T-helper 1 cell treated with Interleukin-12 subunit alpha and Interleukin-12 subunit beta and Interleukin-4 antibody, amounts not matched to agents 30 μg/mL and 1 μg/mL, for 36 hours (primary cell): ENCODE measurements at regions not wholly inside any gene's neighbourhood (a gene's known extent, or its start where the extent isn't known, plus 50 kb on each side); places are given as distances from the start of the nearest gene placed in this dataset.

Source experiments
- H3K27ac Mint-ChIP-seq: one replicate; pipeline ENCODE4 v1.8.0; 2021; ENCODE audit warnings: mild to moderate bottlenecking, mixed read lengths
- H3K27me3 Mint-ChIP-seq: one replicate; pipeline ENCODE4 v1.8.0; 2021; ENCODE audit warnings: low read depth, mixed read lengths
- H3K36me3 Mint-ChIP-seq: one replicate; pipeline ENCODE4 v1.8.0; 2021; ENCODE audit warnings: low read depth, mixed read lengths
- H3K4me1 Mint-ChIP-seq: one replicate; pipeline ENCODE4 v1.8.0; 2021; ENCODE audit warnings: low read depth, mixed read lengths
- H3K4me3 Mint-ChIP-seq: one replicate; pipeline ENCODE4 v1.8.0; 2021; ENCODE audit warnings: mild to moderate bottlenecking, moderate library complexity, mixed read lengths
- H3K9me3 Mint-ChIP-seq: one replicate; pipeline ENCODE4 v1.8.0; 2021; ENCODE audit warnings: mixed read lengths

DNA sequence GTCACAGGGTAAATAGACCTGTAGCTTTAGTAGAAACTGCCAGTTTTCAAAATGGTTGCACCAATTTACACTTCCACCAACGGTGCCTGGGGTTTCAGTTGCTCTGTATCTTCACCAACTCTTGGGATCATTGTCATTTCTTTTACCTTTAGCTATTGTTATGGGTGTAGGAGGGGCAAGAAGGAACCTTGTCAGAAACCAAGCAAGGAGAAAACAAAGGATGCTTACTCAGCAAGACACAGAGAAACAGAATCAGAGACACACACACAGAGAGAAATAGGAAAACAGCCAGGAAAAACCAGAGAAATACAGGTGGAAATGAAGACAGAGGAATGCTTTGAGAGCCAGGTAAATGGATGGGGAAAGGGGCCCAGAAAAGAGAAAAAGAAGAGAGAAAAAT, 367.6 kb downstream of the MIAT start:
- Mint-ChIP-seq H3K4me1 (no peaks in the 10 kb centered on the region), H3K27me3 (peaks cover 4% of the 10 kb centered on the region), H3K27ac (no peak overlapping the region), H3K4me3 (no peak overlapping the region), H3K36me3 (no peaks in the 10 kb centered on the region), H3K9me3 (no peaks in the 10 kb centered on the region)

- no peaks in the 10 kb centered on the region for H3K9me3 Mint-ChIP-seq
- H3K27me3 Mint-ChIP-seq: peaks cover 4% of the 10 kb centered on the region
- no peak overlapping the region for H3K27ac Mint-ChIP-seq
- H3K4me3 Mint-ChIP-seq: no peak overlapping the region
- H3K4me1 Mint-ChIP-seq: no peaks in the 10 kb centered on the region
- no peaks in the 10 kb centered on the region for H3K36me3 Mint-ChIP-seq
These were observed 370.7 kb downstream of the MIAT start for GRCh38 chr22:27028093-27028492.

DNA sequence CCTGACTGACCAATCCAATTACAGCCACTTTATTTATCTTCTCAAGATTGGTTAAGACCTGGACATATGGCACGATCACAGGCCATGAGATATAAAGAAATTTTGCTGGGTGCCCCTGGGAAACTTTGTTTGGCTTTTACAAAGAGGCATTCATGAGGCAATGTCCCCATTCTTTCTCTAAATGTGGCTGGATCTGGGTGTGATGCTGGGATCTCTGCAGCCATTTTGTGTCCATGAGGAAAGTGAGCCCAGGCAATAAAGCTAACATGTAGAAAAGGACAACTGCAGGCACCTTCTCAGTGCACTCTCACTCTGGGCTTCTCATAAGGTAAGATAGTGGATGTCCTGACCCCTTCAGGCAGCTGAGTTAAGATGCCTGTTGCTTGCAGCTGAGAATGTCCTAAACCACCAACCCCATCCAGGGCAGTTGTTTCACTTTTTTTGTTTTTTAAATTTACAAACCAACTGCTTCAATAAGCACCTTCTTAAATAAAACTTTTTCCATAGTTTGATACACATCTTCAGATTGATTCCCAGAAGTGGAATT, 372.3 kb downstream of the MIAT start:
- no peaks in the 10 kb centered on the region for H3K4me1 Mint-ChIP-seq
- peaks cover 4% of the 10 kb centered on the region for H3K27me3 Mint-ChIP-seq
- no peaks in the 10 kb centered on the region for H3K9me3 Mint-ChIP-seq
- no peaks in the 10 kb centered on the region for H3K36me3 Mint-ChIP-seq
- H3K27ac Mint-ChIP-seq: no peak overlapping the region
- H3K4me3 Mint-ChIP-seq: no peak overlapping the region

DNA sequence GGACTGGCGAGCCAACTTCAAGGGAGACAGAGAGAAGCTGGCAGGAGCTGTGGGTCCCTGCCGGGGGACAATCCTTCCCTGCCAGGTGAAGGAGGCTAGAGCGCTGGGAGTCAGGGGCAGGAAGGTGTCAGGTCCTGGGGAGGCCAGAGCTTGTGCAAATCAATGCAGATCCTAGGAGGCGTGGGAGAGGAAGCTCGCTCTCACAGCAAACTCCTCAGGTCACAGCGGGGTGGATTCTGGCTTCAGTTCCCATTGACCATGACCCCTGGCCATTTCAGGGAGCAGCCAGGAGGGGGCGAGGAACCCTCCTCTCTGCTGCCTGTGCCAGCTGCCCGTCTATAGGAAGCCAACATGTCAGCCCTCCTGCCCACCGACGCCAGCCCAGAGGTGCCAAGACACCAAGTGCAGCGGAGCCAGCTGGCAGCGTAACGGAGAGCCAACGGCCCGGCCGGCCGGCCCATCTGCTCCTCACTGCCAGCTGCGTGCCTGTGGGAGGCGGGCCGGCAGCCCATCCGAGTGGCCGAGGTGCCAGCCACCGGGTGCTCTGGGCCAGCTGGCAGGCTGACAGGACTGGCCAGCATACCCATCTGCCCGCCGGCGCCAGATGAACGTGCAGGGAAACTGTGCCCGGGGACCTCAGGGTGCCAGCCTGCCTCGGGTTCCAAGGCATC, 374.8 kb downstream of the MIAT start:
- no peaks in the 10 kb centered on the region for H3K4me1 Mint-ChIP-seq
- no peak overlapping the region for H3K27ac Mint-ChIP-seq
- no peaks in the 10 kb centered on the region for H3K27me3 Mint-ChIP-seq
- H3K4me3 Mint-ChIP-seq: no peak overlapping the region
- H3K36me3 Mint-ChIP-seq: no peaks in the 10 kb centered on the region
- H3K9me3 Mint-ChIP-seq: no peaks in the 10 kb centered on the region

GRCh38 chr22:27041745-27042310, 384.4 kb downstream of the MIAT start:
- Mint-ChIP-seq H3K27ac (no peak overlapping the region), H3K9me3 (peaks cover 3% of the 10 kb centered on the region), H3K27me3 (no peaks in the 10 kb centered on the region), H3K4me3 (no peak overlapping the region), H3K4me1 (no peaks in the 10 kb centered on the region), H3K36me3 (no peaks in the 10 kb centered on the region)

DNA sequence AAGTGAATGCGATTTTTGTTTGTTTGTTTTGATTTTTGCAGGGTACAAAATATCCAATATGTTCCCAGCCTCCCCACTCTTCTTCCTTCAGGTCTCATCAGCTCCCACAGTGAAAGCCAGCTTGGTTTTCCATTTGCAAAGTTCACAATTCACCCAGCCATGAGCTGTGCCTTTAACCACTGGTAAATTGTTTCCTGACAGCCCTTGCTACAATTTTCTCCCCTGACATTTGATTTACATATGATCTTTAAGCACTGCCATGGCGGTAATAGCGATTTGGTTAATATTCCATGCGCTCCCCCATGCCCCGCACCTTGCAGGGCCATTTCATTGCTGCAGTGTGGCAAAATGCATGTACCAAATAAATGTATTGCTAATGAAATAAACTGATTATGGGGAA, 385.9 kb downstream of the MIAT start:
- H3K27me3 Mint-ChIP-seq: no peaks in the 10 kb centered on the region
- no peak overlapping the region for H3K4me3 Mint-ChIP-seq
- no peaks in the 10 kb centered on the region for H3K36me3 Mint-ChIP-seq
- H3K27ac Mint-ChIP-seq: no peak overlapping the region
- H3K4me1 Mint-ChIP-seq: no peaks in the 10 kb centered on the region
- peaks cover 3% of the 10 kb centered on the region for H3K9me3 Mint-ChIP-seq

DNA sequence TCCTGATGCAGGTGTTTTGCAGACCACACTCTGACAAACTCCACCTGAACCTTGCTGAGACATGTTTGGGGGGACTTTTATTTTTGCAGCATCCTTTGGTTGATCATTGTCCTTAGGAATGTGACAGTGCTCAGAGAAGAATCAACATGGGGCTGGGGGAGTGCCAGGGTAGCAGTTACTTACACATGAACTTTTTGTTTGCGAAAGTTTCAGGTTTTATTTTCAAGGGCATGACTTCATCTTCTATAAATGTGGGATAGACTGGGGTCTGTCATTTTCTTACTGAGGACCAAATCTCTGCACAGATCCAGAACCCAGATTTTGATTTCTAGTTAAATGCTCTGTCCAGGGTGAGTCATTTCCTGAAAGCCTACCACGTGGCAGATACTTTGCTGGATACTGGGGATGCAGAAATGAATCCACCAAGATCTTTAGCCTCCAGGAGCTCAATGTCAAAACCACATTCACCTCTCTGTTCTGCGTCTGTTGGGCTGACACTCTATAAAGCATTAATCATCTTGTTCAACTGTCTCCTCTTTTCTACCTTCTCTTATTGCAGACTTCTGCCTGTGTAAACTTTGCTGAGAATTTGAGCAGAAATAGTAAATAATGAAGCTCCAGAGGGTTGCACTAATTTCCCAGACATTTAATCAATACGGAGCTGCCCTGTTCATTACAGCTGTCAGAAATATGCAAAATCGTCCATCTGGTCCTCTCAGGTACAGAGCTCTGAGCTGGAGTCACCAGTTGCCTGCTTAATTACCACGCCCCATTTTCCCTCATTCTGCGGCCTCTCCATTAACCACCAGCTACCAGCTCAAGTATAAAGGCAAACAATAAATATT, 387.9 kb downstream of the MIAT start:
- H3K4me1 Mint-ChIP-seq: no peaks in the 10 kb centered on the region
- no peak overlapping the region for H3K27ac Mint-ChIP-seq
- H3K9me3 Mint-ChIP-seq: peaks cover 3% of the 10 kb centered on the region
- no peaks in the 10 kb centered on the region for H3K36me3 Mint-ChIP-seq
- H3K4me3 Mint-ChIP-seq: no peak overlapping the region
- H3K27me3 Mint-ChIP-seq: peaks cover 3% of the 10 kb centered on the region

- no peak overlapping the region for H3K27ac Mint-ChIP-seq
- H3K27me3 Mint-ChIP-seq: peaks cover 3% of the 10 kb centered on the region
- H3K4me1 Mint-ChIP-seq: no peaks in the 10 kb centered on the region
- peaks cover 3% of the 10 kb centered on the region for H3K9me3 Mint-ChIP-seq
- no peak overlapping the region for H3K4me3 Mint-ChIP-seq
- H3K36me3 Mint-ChIP-seq: no peaks in the 10 kb centered on the region
These were observed 388.7 kb downstream of the MIAT start for GRCh38 chr22:27046086-27046485.

- peaks cover 3% of the 10 kb centered on the region for H3K9me3 Mint-ChIP-seq
- no peaks in the 10 kb centered on the region for H3K36me3 Mint-ChIP-seq
- H3K4me1 Mint-ChIP-seq: no peaks in the 10 kb centered on the region
- no peak overlapping the region for H3K4me3 Mint-ChIP-seq
- H3K27me3 Mint-ChIP-seq: peaks cover 3% of the 10 kb centered on the region
- no peak overlapping the region for H3K27ac Mint-ChIP-seq
These were observed 389.2 kb downstream of the MIAT start for GRCh38 chr22:27046603-27047002.

GRCh38 chr22:27050771-27051170, 393.4 kb downstream of the MIAT start:
- H3K4me1 Mint-ChIP-seq: no peaks in the 10 kb centered on the region
- no peaks in the 10 kb centered on the region for H3K36me3 Mint-ChIP-seq
- no peak overlapping the region for H3K4me3 Mint-ChIP-seq
- no peak overlapping the region for H3K27ac Mint-ChIP-seq
- H3K27me3 Mint-ChIP-seq: peaks cover 3% of the 10 kb centered on the region
- peaks cover 3% of the 10 kb centered on the region for H3K9me3 Mint-ChIP-seq

DNA sequence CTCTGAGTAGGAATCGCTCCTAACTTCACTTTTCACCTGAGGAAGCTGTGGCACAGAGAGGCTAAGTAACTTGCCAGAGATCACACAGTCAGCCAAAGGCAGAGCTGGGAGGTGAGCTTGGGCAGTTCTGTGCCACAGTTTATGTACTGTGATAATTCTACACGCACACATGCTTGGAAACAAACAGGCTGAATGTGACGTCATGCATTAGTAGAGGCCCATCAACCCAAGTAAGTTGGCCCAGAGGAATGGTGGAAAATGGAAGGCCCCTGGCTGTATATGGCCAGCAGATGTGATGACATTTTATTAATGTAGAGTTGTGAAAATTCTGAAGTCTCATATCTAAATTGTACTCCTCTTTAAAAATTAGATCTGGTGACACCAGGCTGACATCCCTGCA, 394.0 kb downstream of the MIAT start:
- no peaks in the 10 kb centered on the region for H3K4me1 Mint-ChIP-seq
- no peak overlapping the region for H3K4me3 Mint-ChIP-seq
- H3K27me3 Mint-ChIP-seq: peaks cover 3% of the 10 kb centered on the region
- no peaks in the 10 kb centered on the region for H3K36me3 Mint-ChIP-seq
- no peak overlapping the region for H3K27ac Mint-ChIP-seq
- peaks cover 3% of the 10 kb centered on the region for H3K9me3 Mint-ChIP-seq

DNA sequence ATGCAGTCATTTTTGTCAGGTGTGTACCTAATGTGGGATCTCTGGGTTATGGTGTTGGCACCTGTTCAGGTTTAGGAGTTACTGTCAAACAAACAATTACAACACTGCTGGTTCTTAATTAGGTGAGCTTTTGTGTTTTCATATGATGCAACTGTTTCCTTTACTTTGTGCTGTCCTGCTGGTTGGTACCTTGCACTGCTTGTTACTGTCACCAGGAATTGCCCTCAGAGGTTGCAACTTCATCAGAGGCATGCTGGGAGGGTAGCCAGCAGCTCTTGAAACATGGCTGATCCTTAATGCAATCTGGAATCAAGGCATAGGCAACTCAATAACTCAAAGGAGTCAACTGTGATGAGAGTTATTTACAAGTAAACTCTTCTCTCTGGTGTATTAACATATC, 400.3 kb downstream of the MIAT start:
- Mint-ChIP-seq H3K36me3 (no peaks in the 10 kb centered on the region), H3K27ac (no peak overlapping the region), H3K4me1 (no peaks in the 10 kb centered on the region), H3K27me3 (no peaks in the 10 kb centered on the region), H3K4me3 (no peak overlapping the region), H3K9me3 (no peaks in the 10 kb centered on the region)

GRCh38 chr22:27060190-27060589, 402.8 kb downstream of the MIAT start:
- H3K27ac Mint-ChIP-seq: no peak overlapping the region
- H3K4me3 Mint-ChIP-seq: no peak overlapping the region
- H3K9me3 Mint-ChIP-seq: no peaks in the 10 kb centered on the region
- H3K36me3 Mint-ChIP-seq: no peaks in the 10 kb centered on the region
- no peaks in the 10 kb centered on the region for H3K4me1 Mint-ChIP-seq
- H3K27me3 Mint-ChIP-seq: no peaks in the 10 kb centered on the region

- Mint-ChIP-seq H3K27ac (no peak overlapping the region), H3K4me1 (no peaks in the 10 kb centered on the region)
These were observed 405.5 kb downstream of the MIAT start for GRCh38 chr22:27062910-27063309.

GRCh38 chr22:27063406-27063805, 406.0 kb downstream of the MIAT start:
- Mint-ChIP-seq H3K27me3 (no peaks in the 10 kb centered on the region), H3K27ac (no peak overlapping the region)

More at GRCh38 chr22:27062910-27063309, 405.5 kb downstream of the MIAT start:
- Mint-ChIP-seq H3K36me3 (no peaks in the 10 kb centered on the region), H3K27me3 (no peaks in the 10 kb centered on the region), H3K4me3 (no peak overlapping the region), H3K9me3 (no peaks in the 10 kb centered on the region)

More at GRCh38 chr22:27063406-27063805, 406.0 kb downstream of the MIAT start:
- Mint-ChIP-seq H3K4me1 (no peaks in the 10 kb centered on the region), H3K4me3 (no peak overlapping the region), H3K9me3 (no peaks in the 10 kb centered on the region), H3K36me3 (no peaks in the 10 kb centered on the region)
